GM21423 (cell line): ENCODE measurements at regions not wholly inside any gene's neighbourhood (a gene's known extent, or its start where the extent isn't known, plus 50 kb on each side); places are given as distances from the start of the nearest gene placed in this dataset.

Source experiments
- ATAC-seq: cut with Tn5 transposase; IDR thresholded peaks from one replicate; pipeline ENCODE4 v1.9.1; 2021; ENCODE audit warnings: mild to moderate bottlenecking, moderate library complexity; ENCODE audit not compliant: unreplicated experiment

DNA sequence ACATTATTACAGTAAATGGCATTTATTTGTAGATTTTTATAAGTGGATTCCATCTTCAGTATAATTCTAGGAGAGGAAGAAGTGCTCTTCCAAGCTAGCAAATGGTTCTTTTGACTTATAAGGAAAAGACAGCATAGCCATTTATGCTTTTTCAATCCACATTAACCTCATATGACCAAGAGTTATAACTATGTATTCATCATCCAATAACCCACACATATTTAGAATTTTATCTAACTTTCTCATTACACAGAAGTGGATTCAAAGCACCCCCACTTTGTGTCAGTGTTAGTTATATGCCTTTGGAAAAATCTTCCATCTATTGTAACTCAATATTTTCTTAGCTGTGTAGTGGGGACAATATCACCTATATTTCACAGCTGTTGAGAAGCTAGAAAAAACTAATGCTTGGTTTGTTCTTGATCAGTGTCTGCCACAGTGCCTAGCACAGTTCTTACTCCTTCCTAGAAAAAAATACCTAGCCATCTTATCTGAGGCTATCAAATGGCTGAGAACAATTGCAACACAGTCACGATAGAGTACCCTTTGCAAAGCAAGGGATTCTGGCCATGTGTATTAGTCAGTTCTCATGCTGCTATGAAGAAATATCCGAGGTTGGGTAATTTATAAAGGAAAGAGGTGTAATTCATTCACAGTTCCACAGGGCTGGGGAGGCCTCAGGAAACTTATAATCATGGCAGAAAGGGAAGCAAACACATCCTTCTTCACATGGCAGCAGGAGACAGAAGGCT, 986.3 kb downstream of the TFAP2A start:
- no peak for ATAC-seq

DNA sequence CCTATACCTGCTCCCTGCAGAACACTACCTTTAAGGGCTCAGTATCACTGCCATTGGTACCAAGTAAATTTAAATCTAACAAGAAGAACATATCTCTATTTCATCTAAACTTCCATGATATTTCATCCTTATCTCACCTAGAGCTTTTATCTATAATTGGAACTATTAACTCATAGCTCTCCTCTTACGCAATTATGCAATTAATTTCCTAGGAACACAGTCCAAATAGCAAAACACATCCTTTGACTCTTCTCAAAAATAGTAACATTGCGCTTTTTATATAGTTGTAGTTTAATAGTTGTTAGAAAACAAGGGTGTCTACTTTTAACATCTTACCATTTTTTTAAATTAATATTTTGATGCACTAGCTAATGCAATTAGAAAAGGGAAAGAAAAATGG, 986.8 kb upstream of the SLC35B3 start:
- no peak for ATAC-seq

DNA sequence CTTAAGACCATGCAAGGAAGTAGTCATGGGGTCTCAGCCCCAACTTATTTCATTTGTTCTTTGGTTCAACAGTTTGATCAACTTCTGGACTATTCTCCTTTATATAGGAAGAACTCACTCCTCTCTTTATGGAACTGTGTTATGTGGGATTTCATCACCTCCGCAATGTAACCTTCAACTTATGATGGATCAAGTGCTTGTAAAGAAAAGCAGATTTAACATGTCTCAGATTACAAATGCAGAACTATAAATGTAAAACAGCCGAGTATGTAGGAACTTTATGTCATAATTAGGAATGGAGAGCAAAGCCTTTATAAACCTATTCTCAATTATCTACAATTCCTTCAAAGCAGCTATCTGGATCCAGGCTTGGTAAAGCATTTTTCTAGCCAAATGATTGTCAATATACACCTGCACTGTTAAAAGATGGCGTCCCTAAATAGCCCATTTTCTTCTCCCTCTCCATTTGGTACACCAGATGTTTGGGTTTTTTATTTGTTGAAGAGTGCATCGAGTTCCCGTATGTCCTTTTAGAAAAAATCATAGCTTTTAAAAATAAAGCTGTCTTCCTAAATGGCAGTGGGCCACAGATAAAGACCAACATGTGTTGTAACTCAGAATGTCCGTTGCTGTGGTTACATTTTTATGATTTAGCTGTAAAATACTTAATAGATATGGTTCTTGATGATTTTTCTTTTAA, 985.1 kb upstream of the SLC35B3 start:
- ATAC-seq, result no peak

DNA sequence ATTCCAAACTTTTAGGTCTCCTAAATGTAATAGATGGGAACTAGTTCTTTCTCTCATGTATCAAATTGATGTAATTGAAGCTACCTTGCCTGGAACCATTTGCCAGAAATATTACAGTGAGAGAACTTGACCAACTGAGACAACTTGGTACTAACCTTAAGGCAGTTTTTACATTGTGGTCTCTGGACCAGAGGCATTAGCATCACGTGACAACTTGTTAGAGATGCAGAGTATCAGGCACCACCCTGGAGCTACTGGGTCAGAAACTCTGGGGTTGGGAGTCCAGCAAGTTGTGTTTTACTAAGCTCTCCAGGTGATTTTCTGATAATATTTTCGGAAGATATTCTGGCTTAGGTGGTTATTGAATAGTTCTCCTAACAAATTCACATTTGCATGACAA, 982.1 kb upstream of the SLC35B3 start:
- ATAC-seq, result no peak

DNA sequence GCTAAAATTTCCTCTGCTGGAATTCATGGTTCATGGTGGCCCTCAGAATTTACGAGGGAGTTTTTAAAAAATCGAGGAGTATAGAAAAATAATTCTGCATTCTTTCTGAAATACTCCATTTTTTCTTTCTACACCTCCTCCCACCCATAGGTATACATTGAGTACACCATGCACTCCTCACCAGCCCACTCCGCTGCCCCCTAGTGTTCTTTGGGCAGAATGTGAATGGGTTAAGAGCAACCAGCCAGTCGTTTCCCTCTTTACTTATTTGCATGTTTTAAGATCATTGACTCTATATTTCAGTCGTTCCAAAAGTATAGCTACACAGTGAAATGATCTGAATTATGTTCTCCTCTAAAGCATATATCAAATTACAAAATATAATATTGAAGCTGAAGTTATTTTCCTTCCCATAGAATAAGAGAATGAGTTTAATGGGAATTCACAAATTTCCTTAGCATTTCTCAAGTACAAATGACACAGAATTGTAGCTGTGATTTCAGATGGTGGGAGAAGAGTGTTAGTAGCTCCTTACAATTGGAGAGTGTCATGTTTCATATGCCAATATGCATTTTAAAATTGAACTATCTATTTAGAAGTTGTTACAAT, 977.7 kb upstream of the SLC35B3 start:
- ATAC-seq, result no peak

DNA sequence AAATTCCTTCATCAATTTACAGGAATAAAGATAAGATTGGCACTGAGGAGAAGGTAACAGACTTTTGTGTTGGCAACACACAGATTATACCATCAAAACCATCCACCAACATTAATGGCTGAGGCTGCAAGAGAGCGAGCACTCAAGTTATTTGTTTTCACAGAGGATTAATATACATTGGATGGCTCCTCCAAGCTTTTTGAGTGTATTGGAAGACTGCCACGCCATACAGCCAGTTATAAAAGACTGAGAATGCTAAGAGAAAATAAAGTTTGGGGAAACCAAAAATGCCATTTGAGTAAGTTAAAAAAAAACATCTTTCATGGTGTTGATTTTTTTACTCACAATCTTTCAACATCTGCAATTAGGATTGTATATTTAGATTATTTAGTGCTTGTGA, 973.8 kb upstream of the SLC35B3 start:
- ATAC-seq, result no peak

DNA sequence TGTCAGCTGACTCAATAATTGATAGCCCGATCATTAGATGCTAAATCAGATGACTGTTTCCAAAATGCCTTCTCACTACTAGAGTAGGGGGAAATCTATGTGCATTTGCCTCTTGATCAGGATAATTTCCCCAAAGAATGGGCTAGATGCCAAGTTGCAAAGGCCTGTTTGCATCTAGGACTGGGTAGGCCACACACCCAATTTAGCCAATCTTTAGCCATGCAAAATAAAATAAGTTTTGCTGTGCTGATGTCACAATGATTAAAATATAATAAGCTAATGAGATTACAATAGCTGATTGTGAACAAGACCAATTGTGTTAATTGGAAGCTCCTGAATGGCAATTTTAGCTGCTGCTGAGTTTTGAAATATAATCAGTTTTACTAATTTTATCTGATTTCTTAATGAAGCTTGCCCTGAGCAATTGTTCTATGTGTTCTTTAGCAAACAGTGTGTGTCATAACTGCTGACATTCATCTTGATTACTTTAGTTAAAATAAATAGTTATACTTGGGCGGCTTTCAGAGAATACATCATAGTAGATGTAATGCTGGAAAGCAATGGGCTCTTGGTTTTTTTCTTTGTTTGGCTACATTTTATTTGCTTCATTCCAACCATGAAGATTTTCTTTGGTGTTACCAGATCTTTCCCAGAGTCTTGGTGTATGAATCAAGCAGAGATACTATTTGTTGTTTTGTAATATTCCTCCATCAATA, 973.2 kb upstream of the SLC35B3 start:
- no peak for ATAC-seq

DNA sequence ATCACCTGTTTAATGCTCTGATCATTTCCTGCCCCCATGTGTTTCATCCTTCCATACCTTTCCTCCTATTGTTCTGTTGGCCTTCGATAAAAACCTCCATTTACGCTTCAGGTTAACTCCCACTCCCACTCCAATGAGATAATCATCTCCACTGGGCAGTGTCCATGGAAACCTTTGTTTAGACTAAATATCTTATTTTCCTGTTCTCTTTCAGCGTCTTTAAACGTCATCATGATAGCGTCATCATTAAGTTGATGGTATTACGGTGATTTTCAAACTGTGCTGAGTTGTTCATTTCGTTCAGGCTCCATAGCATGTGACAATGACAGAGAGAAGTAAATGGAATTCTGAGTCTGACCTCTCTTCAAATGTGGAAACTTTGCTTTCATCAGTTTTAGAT, 970.5 kb upstream of the SLC35B3 start:
- no peak for ATAC-seq

DNA sequence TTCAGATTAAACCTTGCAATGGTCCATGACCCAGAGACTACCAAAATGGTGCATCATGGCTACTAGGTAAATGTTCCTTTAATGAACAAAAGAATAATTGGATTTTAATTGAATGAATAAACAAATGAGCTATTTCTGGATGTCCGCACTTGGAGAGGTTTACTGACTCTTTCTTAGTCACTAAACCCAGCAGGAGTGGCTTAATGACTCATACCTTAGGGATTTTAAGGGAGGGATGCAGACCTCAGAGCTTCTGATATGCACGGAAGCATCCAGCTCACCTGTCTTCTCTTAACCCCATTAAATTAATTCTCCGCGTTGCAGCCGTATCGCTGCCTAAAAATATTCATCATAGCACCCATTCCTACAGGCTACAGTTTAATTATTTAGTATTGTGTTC, 970.0 kb upstream of the SLC35B3 start:
- ATAC-seq, result no peak

DNA sequence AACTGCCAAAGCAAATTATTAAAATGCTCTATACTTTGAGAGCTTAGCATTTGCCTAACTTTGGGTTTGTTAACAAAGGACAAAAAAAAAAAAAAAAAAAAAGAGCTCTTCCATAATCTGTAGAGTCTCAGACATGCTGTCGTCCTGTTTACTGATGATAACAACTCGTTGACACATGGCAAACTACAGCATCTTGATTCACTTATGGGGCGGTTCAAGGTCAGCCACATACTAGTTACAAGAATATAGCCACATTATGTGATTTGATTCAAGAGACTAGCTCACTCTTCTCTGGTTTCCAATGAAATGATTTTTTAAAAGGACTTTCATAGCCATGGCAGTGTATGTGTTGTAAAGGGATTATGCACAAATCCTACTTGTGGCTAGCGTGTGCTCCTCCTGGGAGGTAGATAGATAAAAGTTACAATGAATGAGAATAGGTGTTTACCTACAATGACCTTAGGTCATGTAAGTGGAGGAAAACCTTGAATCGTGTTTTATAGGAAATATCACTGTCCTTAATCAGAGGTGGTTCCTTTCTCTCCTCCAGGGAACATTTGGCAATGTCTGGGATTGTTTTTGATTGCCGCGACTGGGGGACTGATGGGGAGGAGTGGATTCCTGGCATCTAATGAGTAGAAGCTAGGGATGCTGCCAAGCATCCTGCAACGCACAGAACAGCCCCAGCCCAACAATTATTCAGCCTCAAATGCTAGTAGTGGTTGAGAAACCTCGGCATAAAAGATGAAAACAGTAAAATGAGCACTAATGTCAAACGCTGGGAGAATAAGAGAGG, 969.2 kb upstream of the SLC35B3 start:
- no peak for ATAC-seq

DNA sequence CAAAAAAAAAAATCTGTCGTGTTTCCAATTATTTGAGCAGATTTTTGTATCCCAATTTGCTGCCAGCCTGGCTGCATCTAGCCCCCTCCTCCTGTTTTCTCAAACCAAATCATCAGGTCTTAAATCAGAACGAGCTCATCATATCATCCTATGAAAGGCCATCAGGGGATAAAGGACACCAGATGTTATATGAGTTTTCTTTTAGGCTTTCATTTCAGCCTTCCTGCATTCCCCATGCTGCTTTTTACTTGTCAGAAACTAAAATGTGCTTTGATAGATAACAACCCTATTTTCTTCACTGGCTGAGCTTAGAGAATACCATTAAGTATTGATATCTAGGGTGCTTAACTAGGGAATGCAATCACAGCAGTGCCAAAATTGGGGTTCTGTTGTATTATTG, 968.4 kb upstream of the SLC35B3 start:
- no peak for ATAC-seq

DNA sequence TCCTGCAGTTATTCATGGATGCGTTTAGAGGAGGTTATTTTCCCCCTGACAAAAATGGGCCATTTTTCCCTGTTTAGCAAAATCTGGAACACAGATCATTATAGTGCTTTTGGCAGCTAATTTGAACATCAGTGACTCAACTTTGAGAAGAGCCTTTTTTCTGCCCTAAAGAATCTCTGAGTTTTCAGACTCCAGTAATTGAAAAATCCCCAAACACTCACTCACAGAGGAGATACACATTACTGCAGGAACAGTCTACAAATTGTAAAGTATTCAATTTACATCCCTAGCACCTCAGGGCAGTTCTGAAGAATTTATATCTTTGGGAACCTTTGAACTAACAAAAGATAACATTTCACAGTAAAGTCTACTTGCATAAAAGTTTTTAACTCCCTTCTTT, 966.6 kb upstream of the SLC35B3 start:
- no peak for ATAC-seq

DNA sequence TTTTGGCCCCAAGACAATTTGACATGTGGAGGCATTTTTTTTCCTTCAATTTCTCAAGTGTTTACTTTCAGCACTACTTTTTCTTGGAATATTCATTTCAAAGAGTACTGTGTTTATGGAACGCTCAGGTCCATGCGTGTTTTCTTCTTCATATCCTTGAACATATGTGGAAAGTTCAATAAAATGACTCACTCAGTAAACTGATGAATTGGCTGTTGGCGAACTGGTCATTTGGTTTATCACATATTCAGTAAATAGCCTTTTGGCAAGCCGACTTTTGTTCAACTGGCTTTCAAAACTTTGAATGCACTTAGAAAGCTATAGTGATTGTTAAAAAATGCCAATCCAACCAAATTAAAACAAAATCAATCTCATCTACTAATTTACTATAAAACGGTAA, 964.6 kb upstream of the SLC35B3 start:
- ATAC-seq, result no peak

DNA sequence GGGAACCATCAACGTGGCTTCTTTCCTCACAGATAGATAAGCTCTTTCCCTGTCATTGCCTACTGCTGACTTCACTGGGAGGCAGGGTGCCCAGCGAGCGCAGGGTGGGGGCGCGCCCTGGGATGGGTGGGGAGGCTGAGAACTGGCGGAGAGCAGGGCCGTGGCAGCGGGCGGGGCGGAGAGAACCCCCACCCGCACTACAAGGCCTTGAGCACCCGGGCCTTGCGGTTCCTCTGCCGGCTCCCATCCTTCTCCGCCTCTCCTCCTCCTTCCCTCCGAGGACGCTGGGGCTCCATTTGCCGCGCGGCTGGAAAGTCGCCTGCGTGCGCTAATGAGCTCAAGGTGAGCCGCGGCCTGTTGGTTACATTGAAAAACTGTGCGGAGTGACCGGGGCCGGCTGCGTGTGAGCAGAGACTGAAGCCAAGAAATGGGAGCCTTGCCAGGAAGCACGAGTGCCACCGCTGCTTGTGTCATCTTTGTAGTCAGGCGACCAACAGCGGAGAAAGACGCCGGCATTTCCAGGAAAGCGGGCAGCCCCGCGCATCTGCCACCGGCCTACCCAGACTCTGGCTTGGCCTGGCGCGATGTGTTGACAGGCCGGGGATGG, 963.5 kb upstream of the SLC35B3 start:
- ATAC-seq, result no peak

DNA sequence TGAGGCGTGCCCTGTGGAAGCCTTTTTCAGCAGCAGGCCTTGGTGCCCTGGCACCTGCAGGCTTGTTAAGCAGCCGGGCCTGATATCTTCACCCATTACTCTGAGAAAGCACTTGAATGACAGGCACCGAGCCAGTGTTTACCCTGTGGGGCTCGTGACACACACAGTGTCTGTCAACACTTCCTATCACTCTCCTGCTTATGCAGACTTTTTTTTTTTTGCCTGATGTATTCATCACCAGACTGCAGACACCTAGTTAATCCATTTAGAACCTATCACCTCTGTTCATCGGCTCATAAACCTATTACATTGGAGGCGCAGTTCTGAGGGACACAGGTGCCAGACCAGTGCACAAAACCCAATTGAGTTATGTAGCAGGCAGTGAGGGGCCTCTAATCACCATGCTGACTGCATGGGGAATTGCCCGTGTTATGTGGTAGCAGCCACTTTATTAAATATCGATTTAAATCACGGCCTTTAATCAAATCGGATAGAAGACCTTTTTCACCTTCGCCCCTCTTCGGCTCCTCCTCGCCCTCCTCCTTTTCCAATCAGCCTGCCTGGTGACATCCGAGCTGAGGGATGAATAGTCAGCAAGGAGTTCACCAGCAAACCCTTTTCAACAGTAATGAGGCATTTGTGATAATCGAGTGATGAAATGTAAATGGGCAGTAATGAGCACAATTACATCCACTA, 962.9 kb upstream of the SLC35B3 start:
- no peak for ATAC-seq

DNA sequence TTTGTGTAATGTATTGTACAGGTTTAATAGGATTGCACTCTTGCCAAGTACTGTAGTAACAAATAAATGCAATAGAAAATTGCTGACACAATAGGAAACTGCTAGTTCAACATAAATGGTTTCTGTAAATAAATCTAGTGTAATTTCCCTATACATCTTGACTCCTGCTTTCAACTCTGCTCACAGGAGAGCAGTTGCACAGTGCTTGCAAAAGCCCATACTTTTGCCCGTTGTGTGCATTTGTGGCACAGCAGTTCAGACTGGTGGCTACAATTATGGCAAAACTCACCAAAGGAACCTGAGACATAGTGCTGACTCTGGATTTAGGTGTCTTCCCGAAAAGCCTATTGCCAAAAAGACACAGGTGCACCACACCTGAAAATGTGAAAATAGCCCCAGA, 953.3 kb upstream of the SLC35B3 start:
- ATAC-seq, result no peak

DNA sequence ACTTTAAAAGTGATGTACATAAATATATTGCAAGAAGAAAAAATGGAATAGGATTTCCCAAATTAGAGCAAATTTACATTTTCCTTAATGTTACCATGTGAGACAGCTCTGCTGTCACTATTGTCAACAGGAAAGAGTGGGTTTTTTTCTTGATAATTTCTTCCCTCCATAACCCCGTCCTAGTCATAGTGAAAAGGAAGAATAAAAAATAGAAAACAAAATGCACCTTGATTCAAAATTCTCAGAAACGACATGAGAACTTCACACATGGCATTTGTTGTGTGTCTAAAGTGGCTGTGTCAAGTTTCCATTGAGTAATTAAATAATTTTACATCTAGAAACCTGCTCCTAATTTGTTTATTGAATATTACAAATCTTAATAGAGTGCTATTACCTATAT, 945.2 kb upstream of the SLC35B3 start:
- ATAC-seq, result no peak

DNA sequence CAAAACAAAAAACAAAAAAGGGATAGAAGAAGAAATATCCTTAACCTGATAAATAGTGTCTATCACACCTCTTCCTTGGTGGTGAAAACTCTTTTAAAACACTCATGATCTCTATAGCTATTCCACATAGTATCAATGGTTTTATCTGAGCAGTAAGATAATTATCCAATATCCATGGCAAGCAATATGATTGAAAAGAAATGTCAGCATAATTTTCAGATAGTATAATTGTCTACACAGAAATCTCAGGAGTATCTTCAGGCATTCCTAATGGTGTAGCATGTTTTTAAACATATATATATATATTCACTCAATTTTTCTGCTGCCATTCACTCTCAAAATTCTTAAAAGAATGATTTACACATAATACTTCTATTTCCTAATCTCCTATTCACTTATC, 938.0 kb upstream of the SLC35B3 start:
- no peak for ATAC-seq

DNA sequence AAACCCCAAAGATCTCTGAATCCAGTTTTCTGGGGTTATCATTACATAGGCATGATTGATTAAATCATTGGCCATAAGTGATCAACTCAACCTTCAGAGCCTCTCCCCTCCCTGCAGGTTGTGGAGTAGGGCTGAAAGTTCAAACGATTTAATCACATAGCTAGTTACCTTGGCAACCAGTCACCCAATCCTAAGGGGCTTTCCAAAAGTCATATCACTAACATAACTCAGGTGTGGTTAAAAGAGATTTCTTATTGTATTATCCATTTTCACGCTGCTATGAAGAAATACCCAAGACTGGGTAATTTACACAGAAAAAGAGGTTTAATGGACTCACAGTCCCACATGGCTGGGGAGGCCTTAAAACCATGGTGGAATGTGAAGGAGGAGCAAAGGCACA, 935.1 kb upstream of the SLC35B3 start:
- ATAC-seq, result no peak

DNA sequence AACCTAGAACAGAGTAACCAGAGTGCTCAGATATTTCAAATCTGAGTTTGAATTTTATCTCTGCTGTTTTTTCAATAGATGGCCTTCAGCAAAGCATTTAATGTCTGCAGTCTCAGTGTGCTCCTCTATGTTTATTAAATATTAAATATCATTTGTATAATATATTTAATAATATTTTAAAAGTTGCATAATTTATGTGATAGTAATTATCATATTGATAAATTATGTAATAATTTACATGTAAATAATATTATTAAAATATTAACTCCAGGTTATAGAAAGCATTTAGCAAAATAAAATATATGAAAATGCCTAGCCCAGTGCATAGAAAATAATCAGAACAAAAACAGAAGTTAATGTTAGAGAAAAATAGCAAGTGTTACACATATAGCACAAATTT, 930.0 kb upstream of the SLC35B3 start:
- ATAC-seq, result no peak
